HG02870 (cell line): ENCODE measurements at regions not wholly inside any gene's neighbourhood (a gene's known extent, or its start where the extent isn't known, plus 50 kb on each side); places are given as distances from the start of the nearest gene placed in this dataset.
"Not testable (repeated sequence)": the region's sequence is repeated elsewhere in the genome, so short reads cannot be mapped to it uniquely, and the experiment has no call there.

Experiments used
- ATAC-seq: cut with Tn5 transposase; IDR thresholded peaks from one replicate; pipeline ENCODE4 v1.9.1; 2021; ENCODE audit warnings: mild to moderate bottlenecking, moderate library complexity; ENCODE audit not compliant: unreplicated experiment

GRCh38 chr15:34700891-34701427 is 53.8 kb downstream of the GJD2 start:
- no peak for ATAC-seq

- ATAC-seq: no peak
Measured at GRCh38 chr15:34699968-34700640, 54.7 kb downstream of the GJD2 start.

GRCh38 chr15:34696506-34696905 is 58.3 kb downstream of the GJD2 start:
- no peak for ATAC-seq

GRCh38 chr15:34693053-34693744 is 61.6 kb downstream of the GJD2 start:
- no peak for ATAC-seq

GRCh38 chr15:34691034-34691433 is 63.8 kb downstream of the GJD2 start:
- ATAC-seq: no peak

- ATAC-seq: no peak
Measured at GRCh38 chr15:34688699-34689098, 66.1 kb downstream of the GJD2 start.

GRCh38 chr15:34684351-34684750 is 70.4 kb downstream of the GJD2 start:
- no peak for ATAC-seq

GRCh38 chr15:34682674-34683073 is 72.1 kb downstream of the GJD2 start:
- no peak for ATAC-seq

- no peak for ATAC-seq
Measured at GRCh38 chr15:34679291-34679690, 75.5 kb downstream of the GJD2 start.

- ATAC-seq: no peak
Measured at GRCh38 chr15:34673241-34673640, 81.6 kb downstream of the GJD2 start.

GRCh38 chr15:34665498-34666116 is 82.2 kb upstream of the GOLGA8B start:
- no peak for ATAC-seq

- no peak for ATAC-seq
Measured at GRCh38 chr15:34664418-34664817, 81.0 kb upstream of the GOLGA8B start.

- ATAC-seq: no peak
Measured at GRCh38 chr15:34663101-34663500, 79.7 kb upstream of the GOLGA8B start.

- no peak for ATAC-seq
Measured at GRCh38 chr15:34659056-34659455, 75.6 kb upstream of the GOLGA8B start.

- no peak for ATAC-seq
Measured at GRCh38 chr15:34657469-34658127, 74.1 kb upstream of the GOLGA8B start.

- no peak for ATAC-seq
Measured at GRCh38 chr15:34656005-34656796, 72.8 kb upstream of the GOLGA8B start.

GRCh38 chr15:34655326-34655725 is 71.9 kb upstream of the GOLGA8B start:
- ATAC-seq: no peak

- no peak for ATAC-seq
Measured at GRCh38 chr15:34654625-34655024, 71.2 kb upstream of the GOLGA8B start.

GRCh38 chr15:34653992-34654391 is 70.5 kb upstream of the GOLGA8B start:
- ATAC-seq: no peak

- ATAC-seq: not testable (repeated sequence)
Measured at GRCh38 chr15:34653326-34653725, 69.9 kb upstream of the GOLGA8B start.

GRCh38 chr15:34652726-34653033 is 69.2 kb upstream of the GOLGA8B start:
- ATAC-seq: no peak
